Progenitor cell of endocrine pancreas (in vitro differentiated cells): ENCODE measurements at regions not wholly inside any gene's neighbourhood (a gene's known extent, or its start where the extent isn't known, plus 50 kb on each side); places are given as distances from the start of the nearest gene placed in this dataset.

Source experiments
- DNase-seq: peaks from one replicate; pipeline ENCODE4 v3.0.0; 2021; ENCODE audit warnings: low spot score; ENCODE audit not compliant: unreplicated experiment
- H3K27ac Mint-ChIP-seq: 2 replicates; pipeline ENCODE4 v1.8.0; 2021; ENCODE audit warnings: mild to moderate bottlenecking, moderate library complexity, mixed read lengths
- H3K27me3 Mint-ChIP-seq: 2 replicates; pipeline ENCODE4 v1.8.0; 2021; ENCODE audit warnings: mixed read lengths
- H3K36me3 Mint-ChIP-seq: 2 replicates; pipeline ENCODE4 v1.8.0; 2022; ENCODE audit warnings: mixed read lengths; ENCODE audit not compliant: insufficient read depth
- H3K4me1 Mint-ChIP-seq: 2 replicates; pipeline ENCODE4 v1.8.0; 2021; ENCODE audit warnings: low read depth, mixed read lengths
- H3K4me3 Mint-ChIP-seq: 2 replicates; pipeline ENCODE4 v1.8.0; 2021; ENCODE audit warnings: low read depth, mild to moderate bottlenecking, moderate library complexity, mixed read lengths
- H3K9me3 Mint-ChIP-seq: 2 replicates; pipeline ENCODE4 v1.8.0; 2021; ENCODE audit warnings: low read depth, mixed read lengths
- CTCF ChIP-seq: fragments of 200-600 bp; sonication (generic); IDR thresholded peaks from one replicate; pipeline ENCODE4 v1.5.0; 2021; ENCODE audit warnings: antibody characterized with exemption, mild to moderate bottlenecking; ENCODE audit not compliant: unreplicated experiment

GRCh38 chrX:7316887-7317286 lies 168.9 kb upstream of the PUDP start:
- H3K4me1 Mint-ChIP-seq, result no peaks in the 10 kb centered on the region
- peaks cover 5% of the 10 kb centered on the region for H3K9me3 Mint-ChIP-seq
- H3K4me3 Mint-ChIP-seq, result no peak overlapping the region
- peaks cover 3% of the 10 kb centered on the region for H3K36me3 Mint-ChIP-seq
- DNase-seq, result no peak
- H3K27ac Mint-ChIP-seq, result no peak overlapping the region
- H3K27me3 Mint-ChIP-seq, result no peaks in the 10 kb centered on the region
- TF ChIP-seq CTCF, result no peak

GRCh38 chrX:7316280-7316679 lies 168.3 kb upstream of the PUDP start:
- Mint-ChIP-seq H3K4me3 (no peak overlapping the region), H3K9me3 (peaks cover 5% of the 10 kb centered on the region), H3K27me3 (no peaks in the 10 kb centered on the region), H3K36me3 (peaks cover 3% of the 10 kb centered on the region), H3K4me1 (no peaks in the 10 kb centered on the region), H3K27ac (no peak overlapping the region)
- DNase-seq, result no peak
- no peak for TF ChIP-seq CTCF

- DNase-seq, result no peak
- H3K27me3 Mint-ChIP-seq, result no peaks in the 10 kb centered on the region
- H3K4me3 Mint-ChIP-seq, result no peak overlapping the region
- H3K27ac Mint-ChIP-seq, result no peak overlapping the region
- H3K36me3 Mint-ChIP-seq, result peaks cover 3% of the 10 kb centered on the region
- H3K9me3 Mint-ChIP-seq, result peaks cover 5% of the 10 kb centered on the region
- TF ChIP-seq CTCF, result no peak
- H3K4me1 Mint-ChIP-seq, result no peaks in the 10 kb centered on the region
Measured at GRCh38 chrX:7314425-7314824, 166.5 kb upstream of the PUDP start.

- Mint-ChIP-seq H3K27me3 (no peaks in the 10 kb centered on the region), H3K9me3 (peaks cover 9% of the 10 kb centered on the region), H3K4me1 (peaks cover 4% of the 10 kb centered on the region), H3K4me3 (no peak overlapping the region), H3K27ac (no peak overlapping the region), H3K36me3 (peaks cover 13% of the 10 kb centered on the region)
- no peak for DNase-seq
- no peak for TF ChIP-seq CTCF
Measured at GRCh38 chrX:7307720-7308119, 159.8 kb upstream of the PUDP start.

- Mint-ChIP-seq H3K9me3 (peaks cover 7% of the 10 kb centered on the region), H3K4me3 (no peak overlapping the region), H3K27me3 (no peaks in the 10 kb centered on the region), H3K4me1 (no peaks in the 10 kb centered on the region), H3K27ac (no peak overlapping the region), H3K36me3 (peaks cover 1% of the 10 kb centered on the region)
- no peak for DNase-seq
- TF ChIP-seq CTCF, result no peak
Measured at GRCh38 chrX:7294483-7294882, 146.5 kb upstream of the PUDP start.
